Astrocyte of the cerebellum (primary cell): ENCODE measurements at regions not wholly inside any gene's neighbourhood (a gene's known extent, or its start where the extent isn't known, plus 50 kb on each side); places are given as distances from the start of the nearest gene placed in this dataset.

Source experiments
- DNase-seq: peaks from one replicate; pipeline ENCODE4 v3.0.0-alpha.2; 2011; ENCODE audit warnings: low read depth
- H3K4me3 ChIP-seq: 2 replicates; pipeline ENCODE4 v1.5.1; 2011; ENCODE audit warnings: mild to moderate bottlenecking, low read depth, low read length, moderate library complexity
- in situ Hi-C: cut with HindIII; loops from 2 replicates; pipeline ENCODE4 v1.10.0; 2017; ENCODE audit warnings: low sequenced_read_pairs
- TF ChIP-seq, protein P1 (sequence below): IDR thresholded peaks from 2 replicates; pipeline ENCODE4 v1.5.1; 2012; ENCODE audit warnings: low read length, low read depth, moderate library complexity, mild to moderate bottlenecking; ENCODE audit errors: missing control alignments

DNA sequence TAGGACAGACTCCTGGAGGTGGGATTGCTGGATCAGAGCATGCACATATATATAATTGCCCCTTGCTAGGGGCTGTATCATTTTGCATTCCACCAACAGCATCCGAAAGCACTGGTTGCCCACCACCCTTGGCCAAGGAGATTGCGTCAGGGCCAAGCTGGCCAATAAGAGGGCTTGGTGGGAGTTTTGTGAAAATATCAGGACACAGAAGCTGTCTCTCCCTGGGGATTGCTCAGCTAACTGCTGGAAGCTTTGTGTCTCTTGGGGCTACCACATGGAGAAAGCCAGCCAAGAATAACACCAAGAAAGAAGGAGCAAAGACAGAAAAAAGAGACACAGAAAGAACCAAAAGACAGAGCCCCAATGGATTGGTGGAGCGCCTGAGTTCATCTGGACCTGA lies 90.6 kb upstream of the RALGAPA2 start:
- DNase-seq: no peak
- in situ Hi-C loops: no loop called here
- no peak overlapping the region for H3K4me3 ChIP-seq
- TF ChIP-seq, protein P1, sequence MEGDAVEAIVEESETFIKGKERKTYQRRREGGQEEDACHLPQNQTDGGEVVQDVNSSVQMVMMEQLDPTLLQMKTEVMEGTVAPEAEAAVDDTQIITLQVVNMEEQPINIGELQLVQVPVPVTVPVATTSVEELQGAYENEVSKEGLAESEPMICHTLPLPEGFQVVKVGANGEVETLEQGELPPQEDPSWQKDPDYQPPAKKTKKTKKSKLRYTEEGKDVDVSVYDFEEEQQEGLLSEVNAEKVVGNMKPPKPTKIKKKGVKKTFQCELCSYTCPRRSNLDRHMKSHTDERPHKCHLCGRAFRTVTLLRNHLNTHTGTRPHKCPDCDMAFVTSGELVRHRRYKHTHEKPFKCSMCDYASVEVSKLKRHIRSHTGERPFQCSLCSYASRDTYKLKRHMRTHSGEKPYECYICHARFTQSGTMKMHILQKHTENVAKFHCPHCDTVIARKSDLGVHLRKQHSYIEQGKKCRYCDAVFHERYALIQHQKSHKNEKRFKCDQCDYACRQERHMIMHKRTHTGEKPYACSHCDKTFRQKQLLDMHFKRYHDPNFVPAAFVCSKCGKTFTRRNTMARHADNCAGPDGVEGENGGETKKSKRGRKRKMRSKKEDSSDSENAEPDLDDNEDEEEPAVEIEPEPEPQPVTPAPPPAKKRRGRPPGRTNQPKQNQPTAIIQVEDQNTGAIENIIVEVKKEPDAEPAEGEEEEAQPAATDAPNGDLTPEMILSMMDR: no peak

DNA sequence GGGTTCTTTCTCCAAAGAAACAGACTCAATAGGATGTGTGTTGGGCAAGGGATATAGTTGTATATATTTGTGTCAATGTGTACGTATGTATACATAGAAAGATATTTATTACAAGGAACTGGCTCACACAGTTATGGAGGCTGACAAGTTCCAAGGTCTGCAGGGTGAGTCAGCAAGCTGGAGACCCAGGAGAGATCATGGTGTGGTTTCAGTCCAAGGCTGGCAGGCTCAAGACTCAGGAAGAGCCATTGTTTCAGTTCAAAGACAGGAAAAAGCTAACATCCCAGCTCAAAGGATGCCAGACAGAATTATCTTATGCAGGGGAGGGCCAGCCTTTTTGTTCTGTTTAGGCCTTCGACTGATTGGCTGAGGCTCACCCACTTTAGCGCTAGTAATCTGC lies 89.9 kb upstream of the RALGAPA2 start:
- H3K4me3 ChIP-seq: no peak overlapping the region
- TF ChIP-seq, protein P1: no peak
- no peak for DNase-seq
- in situ Hi-C loops: no loop called here

DNA sequence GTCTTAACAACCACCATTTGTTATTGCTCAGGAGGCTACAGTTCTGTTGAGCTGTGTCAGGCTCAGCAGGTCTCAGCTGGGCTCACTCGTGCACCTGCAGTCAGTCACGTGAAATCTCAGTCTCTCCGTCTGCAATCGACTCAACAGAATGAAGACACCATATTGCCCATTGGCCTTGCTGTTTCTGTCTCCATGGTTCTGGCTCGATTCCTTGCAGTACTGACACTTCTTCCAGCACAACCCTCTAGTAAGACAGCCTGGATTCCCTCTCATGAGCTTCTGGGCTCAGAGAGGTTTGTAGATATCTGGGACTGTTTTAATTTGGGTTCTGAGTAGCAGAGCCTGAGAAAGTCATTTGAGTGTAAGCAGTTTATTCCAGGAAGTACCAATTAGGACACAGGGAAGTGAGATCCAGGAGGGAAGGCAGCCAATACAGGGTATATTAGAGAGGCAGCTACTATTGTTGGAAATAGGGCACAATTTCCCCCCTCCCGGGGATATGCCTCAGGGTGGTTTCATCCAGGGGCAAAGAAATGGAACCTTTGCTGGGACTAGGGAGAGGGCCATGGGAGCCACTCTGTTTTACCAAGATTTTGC lies 87.4 kb upstream of the RALGAPA2 start:
- TF ChIP-seq, protein P1: no peak
- no peak overlapping the region for H3K4me3 ChIP-seq
- in situ Hi-C loops: no loop called here
- DNase-seq: no peak

GRCh38 chr20:20797521-20798310 lies 85.3 kb upstream of the RALGAPA2 start:
- no peak overlapping the region for H3K4me3 ChIP-seq
- in situ Hi-C loops: no loop called here
- DNase-seq: no peak
- TF ChIP-seq, protein P1: no peak

DNA sequence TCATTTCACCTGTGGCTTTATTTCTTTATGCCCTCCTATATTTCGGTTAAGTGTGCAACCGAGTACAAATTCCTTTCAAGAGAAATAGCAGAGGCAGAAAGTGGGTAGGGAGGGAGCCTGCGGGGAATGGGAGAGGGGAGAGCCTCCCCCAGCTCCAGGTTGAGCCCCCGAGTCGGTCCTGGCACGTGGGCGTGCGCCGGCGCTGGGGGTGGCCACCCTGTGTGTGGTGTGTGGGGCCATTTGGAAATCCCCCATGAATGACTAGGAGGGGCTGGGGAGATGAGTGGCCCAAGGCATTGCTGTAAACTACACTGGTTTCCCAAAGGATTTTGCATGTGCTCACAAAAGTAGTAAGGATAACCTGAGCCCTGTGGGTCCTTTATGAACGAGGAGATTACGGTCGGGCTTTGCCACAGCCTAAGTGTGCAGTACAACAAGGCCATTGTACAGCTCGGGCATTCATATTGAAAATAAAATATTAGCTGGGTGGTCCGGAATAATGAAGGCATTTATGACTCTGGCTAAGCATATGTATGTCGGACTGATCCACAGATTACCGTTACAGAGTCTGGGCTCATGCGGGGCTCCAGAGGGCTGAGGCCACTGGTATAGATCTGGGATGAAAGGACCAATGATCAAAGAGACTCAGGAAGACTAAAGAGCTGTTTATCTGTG lies 84.5 kb upstream of the RALGAPA2 start:
- in situ Hi-C loops: no loop called here
- TF ChIP-seq, protein P1: no peak

DNA sequence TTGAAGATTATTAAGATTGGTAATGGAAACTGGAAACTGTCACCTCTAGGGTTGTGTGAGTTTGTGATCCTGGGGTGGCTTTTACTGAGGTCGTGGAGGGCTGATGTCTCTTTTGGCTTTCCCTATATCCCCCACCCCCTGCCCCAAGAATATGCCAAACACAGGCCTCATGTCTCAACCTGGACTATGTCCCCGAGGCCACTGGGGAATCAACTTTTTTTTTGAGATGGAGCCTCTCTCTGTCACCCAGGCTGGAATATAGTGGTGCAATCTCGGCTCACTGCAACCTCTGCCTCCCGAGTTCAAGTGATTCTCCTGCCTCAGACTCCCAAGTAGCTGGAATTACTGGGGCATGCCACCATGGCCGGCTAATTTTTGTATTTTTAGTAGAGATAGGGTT lies 83.3 kb upstream of the RALGAPA2 start:
- TF ChIP-seq, protein P1: no peak
- no peak overlapping the region for H3K4me3 ChIP-seq
- in situ Hi-C loops: no loop called here
- DNase-seq: no peak

More for the DNA sequence above, 84.5 kb upstream of the RALGAPA2 start:
- no peak overlapping the region for H3K4me3 ChIP-seq
- no peak for DNase-seq
